ENCODE measurements at regions not wholly inside any gene's neighbourhood (a gene's known extent, or its start where the extent isn't known, plus 50 kb on each side); places are given as distances from the start of the nearest gene placed in this dataset.

DNA sequence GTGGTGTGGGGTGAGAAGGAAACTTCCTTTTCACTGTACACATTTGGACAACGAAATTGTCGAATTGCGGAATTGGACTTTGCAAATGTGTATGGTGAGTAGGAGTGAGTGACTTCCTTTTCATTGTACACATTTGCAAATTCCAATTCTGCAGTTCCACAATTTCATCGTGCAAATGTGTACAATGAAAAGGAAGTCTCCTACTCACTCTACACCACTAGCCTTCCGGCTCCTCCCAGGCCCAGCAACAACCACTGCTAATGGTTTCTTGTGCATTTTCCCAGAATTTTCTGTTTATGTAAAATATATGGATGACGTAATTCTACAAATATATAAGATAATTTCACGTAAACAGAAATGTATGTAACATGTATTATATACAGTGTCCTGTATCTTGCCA, 118.5 kb downstream of the ARL4A start:
- no peak overlapping the region for H3K4me3 ChIP-seq (ENCODE audit: low read depth, poor library complexity, severe bottlenecking)
- TF ChIP-seq POLR2A (IDR thresholded peaks at IDR 0.05) = no peak
- TF ChIP-seq, protein P1, sequence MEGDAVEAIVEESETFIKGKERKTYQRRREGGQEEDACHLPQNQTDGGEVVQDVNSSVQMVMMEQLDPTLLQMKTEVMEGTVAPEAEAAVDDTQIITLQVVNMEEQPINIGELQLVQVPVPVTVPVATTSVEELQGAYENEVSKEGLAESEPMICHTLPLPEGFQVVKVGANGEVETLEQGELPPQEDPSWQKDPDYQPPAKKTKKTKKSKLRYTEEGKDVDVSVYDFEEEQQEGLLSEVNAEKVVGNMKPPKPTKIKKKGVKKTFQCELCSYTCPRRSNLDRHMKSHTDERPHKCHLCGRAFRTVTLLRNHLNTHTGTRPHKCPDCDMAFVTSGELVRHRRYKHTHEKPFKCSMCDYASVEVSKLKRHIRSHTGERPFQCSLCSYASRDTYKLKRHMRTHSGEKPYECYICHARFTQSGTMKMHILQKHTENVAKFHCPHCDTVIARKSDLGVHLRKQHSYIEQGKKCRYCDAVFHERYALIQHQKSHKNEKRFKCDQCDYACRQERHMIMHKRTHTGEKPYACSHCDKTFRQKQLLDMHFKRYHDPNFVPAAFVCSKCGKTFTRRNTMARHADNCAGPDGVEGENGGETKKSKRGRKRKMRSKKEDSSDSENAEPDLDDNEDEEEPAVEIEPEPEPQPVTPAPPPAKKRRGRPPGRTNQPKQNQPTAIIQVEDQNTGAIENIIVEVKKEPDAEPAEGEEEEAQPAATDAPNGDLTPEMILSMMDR (IDR thresholded peaks at IDR 0.05) = no peak
- DNase-seq (ENCODE audit: low spot score in 2 of 2) = no peak
- WGBS, 2 donors = 58 to 82% methylated on average over 7 of the region's 7 CpGs
- intact Hi-C loops (cut with DNase I; ENCODE audit: low total_unique reads) = no loop called here

DNA sequence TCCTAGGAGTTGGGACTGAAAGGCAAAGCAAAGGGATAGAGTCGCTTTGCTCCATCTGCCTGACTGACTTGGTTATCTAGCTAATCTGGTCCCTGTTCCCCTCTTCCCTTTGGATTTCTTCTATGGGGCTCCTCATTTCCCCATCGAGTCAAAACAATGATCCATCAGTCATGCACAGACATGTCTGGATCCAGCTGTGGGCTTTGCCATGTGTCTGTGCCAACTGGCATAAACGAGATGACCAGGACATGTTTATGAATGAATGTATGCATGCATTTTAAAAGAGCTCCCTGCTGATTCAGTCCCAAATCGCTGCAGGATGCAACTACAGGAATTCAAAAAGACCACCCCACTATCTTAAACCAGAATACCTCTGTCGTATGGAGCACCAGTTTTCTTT, 122.0 kb downstream of the ARL4A start:
- no peak for DNase-seq (ENCODE audit: low spot score in 2 of 2)
- intact Hi-C loops (cut with DNase I; ENCODE audit: low total_unique reads) = no loop called here
- TF ChIP-seq POLR2A (IDR thresholded peaks at IDR 0.05) = no peak
- TF ChIP-seq, protein P1 (IDR thresholded peaks at IDR 0.05) = no peak
- no peak overlapping the region for H3K4me3 ChIP-seq (ENCODE audit: low read depth, poor library complexity, severe bottlenecking)
- 48 to 51% methylated on average over 5 of the region's 5 CpGs for WGBS, 2 donors

DNA sequence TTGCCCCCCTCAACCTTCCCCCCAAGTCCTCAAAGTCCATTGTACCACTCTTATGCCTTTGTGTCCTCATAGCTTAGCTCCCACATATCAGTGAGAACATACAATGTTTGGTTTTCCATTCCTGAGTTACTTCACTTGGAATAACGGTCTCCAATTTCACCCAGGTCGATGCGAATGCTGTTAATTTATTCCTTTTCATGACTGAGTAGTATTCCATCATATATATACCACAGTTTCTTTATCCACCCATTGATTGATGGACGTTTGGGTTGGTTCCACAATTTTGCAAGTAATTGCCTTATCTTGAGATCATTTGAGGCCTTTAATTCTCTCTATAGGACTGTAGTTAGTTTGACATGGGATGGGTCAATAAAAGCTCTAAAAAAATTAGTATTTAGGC, 124.7 kb downstream of the ARL4A start:
- intact Hi-C loops (cut with DNase I; ENCODE audit: low total_unique reads) = no loop called here
- WGBS, 2 donors = 85 to 87% methylated on average over 4 of the region's 4 CpGs
- no peak overlapping the region for H3K4me3 ChIP-seq (ENCODE audit: low read depth, poor library complexity, severe bottlenecking)
- TF ChIP-seq, protein P1 (IDR thresholded peaks at IDR 0.05) = no peak
- no peak for TF ChIP-seq POLR2A (IDR thresholded peaks at IDR 0.05)
- DNase-seq (ENCODE audit: low spot score in 2 of 2) = no peak

DNA sequence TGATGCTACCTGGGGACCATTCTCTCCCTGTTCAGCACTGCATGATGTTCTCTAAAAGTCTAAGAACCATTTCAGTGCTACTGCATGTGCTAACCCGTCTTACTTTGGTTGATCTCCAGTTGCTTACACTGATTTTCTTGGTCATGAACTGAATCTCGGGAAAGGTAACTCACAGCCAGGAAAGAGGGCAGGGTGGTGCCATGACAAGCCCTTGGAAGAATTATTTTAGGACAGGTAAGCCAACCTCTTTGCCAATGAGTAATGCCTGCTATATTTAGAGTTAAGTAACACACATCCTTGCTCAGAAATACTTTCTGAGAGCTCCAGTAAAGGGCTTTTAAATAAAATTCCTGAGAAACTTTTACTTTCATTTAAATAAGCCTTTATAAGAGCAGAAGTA, 126.7 kb downstream of the ARL4A start:
- no peak for TF ChIP-seq POLR2A (IDR thresholded peaks at IDR 0.05)
- TF ChIP-seq, protein P1 (IDR thresholded peaks at IDR 0.05) = no peak
- 49 to 55% methylated on average over 2 of the region's 2 CpGs for WGBS, 2 donors
- intact Hi-C loops (cut with DNase I; ENCODE audit: low total_unique reads) = no loop called here
- H3K4me3 ChIP-seq (ENCODE audit: low read depth, poor library complexity, severe bottlenecking) = no peak overlapping the region
- DNase-seq (ENCODE audit: low spot score in 2 of 2) = peak in 1 of 2 donors; percentile 54

DNA sequence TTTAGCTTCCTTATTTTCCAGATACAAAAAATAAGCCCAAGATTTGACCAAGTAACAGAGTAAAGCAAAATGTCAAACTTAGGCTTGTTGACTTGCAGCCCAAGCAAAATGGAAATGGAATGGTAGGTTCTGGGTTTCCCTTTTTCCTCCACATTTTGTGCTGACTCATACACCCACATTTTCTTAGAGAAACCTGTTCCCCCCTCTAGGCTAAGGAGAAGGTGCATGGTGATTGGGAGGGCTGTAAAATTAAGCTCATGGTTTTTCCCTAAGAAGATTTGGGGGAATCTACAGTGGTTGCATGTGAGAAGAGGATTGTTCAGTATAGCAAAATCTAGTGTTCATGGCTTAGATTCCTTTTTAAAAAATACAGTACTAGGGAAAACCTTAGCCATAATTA, 127.4 kb downstream of the ARL4A start:
- intact Hi-C loops (cut with DNase I; ENCODE audit: low total_unique reads) = no loop called here
- TF ChIP-seq, protein P1 (IDR thresholded peaks at IDR 0.05) = no peak
- no peak for TF ChIP-seq POLR2A (IDR thresholded peaks at IDR 0.05)
- DNase-seq (ENCODE audit: low spot score in 2 of 2) = no peak
- H3K4me3 ChIP-seq (ENCODE audit: low read depth, poor library complexity, severe bottlenecking) = no peak overlapping the region

DNA sequence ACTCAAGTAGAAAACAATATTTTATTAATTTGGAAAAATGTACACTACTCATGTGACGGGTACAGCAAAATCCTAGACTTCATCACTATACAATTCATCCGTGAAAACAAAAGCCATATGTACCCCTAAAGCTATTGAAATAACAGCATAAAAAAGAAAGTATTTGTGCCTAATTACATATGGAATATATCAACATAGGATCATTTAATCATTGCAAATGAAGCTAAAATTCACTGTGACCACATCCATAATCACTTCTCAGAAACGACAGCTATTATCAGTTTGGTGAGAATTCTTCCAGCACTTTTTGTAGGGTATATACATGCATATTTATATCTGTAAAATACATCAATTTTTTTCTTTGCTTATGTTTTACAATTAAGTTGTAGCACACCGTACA, 128.0 kb downstream of the ARL4A start:
- no peak for DNase-seq (ENCODE audit: low spot score in 2 of 2)
- TF ChIP-seq, protein P1 (IDR thresholded peaks at IDR 0.05) = no peak
- TF ChIP-seq POLR2A (IDR thresholded peaks at IDR 0.05) = no peak
- intact Hi-C loops (cut with DNase I; ENCODE audit: low total_unique reads) = no loop called here
- 74 to 76% methylated on average over 4 of the region's 4 CpGs for WGBS, 2 donors
- no peak overlapping the region for H3K4me3 ChIP-seq (ENCODE audit: low read depth, poor library complexity, severe bottlenecking)
